Fibroblast of lung (primary cell): ENCODE measurements at regions not wholly inside any gene's neighbourhood (a gene's known extent, or its start where the extent isn't known, plus 50 kb on each side); places are given as distances from the start of the nearest gene placed in this dataset.

ENCODE experiments used
- EZH2 ChIP-seq: IDR thresholded peaks from 2 replicates; pipeline ENCODE4 v1.5.1; 2012; ENCODE audit warnings: low read length, control low read depth, mild to moderate bottlenecking; ENCODE audit errors: missing control alignments
- TF ChIP-seq, protein P1 (sequence below), 2 donors: IDR thresholded peaks in 1 of 2; conservative IDR thresholded peaks in 1 of 2; 1 replicate in 1 of 2; 2 replicates in 1 of 2; pipeline ENCODE4 v1.5.1; 2011 to 2012; ENCODE audit warnings: low read length in 2 of 2, control low read depth in 1 of 2, inconsistent platforms in 1 of 2, low read depth in 1 of 2, mild to moderate bottlenecking in 1 of 2

DNA sequence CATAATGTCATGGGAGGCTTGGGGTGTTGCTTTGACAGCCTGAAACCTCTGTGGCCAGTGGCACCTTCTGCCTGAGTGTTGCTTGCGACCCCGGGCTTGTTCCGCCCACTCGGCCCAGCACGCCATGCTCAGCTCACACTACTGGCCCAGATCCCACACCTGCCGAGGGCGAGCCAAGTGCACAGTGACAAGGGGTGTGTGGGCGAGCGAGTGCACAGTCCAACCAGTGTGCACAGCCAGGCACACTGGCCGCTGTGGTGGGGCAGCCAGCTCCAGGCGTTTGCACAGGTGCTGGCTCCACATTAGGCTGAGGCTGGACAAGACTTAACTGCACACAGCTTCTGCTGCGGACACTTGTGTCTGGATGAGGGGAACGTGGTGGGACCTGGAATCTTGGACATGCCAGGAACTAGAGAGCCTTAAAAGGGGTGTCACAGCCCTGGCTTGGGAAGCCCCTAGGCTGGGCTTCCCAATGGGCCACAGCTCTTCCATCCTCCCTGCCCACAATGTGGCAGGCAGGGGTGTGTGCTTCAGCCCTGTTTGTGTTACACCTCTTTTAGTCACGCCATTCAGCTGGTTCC lies 609.2 kb upstream of the FOXG1 start:
- TF ChIP-seq EZH2, result no peak
- TF ChIP-seq, protein P1, sequence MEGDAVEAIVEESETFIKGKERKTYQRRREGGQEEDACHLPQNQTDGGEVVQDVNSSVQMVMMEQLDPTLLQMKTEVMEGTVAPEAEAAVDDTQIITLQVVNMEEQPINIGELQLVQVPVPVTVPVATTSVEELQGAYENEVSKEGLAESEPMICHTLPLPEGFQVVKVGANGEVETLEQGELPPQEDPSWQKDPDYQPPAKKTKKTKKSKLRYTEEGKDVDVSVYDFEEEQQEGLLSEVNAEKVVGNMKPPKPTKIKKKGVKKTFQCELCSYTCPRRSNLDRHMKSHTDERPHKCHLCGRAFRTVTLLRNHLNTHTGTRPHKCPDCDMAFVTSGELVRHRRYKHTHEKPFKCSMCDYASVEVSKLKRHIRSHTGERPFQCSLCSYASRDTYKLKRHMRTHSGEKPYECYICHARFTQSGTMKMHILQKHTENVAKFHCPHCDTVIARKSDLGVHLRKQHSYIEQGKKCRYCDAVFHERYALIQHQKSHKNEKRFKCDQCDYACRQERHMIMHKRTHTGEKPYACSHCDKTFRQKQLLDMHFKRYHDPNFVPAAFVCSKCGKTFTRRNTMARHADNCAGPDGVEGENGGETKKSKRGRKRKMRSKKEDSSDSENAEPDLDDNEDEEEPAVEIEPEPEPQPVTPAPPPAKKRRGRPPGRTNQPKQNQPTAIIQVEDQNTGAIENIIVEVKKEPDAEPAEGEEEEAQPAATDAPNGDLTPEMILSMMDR (conservative IDR thresholded peaks at IDR 0.05 in 1 of 2, IDR thresholded peaks at IDR 0.05 in 1 of 2; ENCODE audit: low read depth in 1 of 2, low read length in 2 of 2), result no peak
